Neural crest cell (in vitro differentiated cells): ENCODE measurements at regions not wholly inside any gene's neighbourhood (a gene's known extent, or its start where the extent isn't known, plus 50 kb on each side); places are given as distances from the start of the nearest gene placed in this dataset.

ENCODE experiments used
- DNase-seq: peaks from one replicate; pipeline ENCODE4 v3.0.0; 2021; ENCODE audit warnings: low read depth, mixed read lengths, low spot score
- H3K27ac Mint-ChIP-seq: one replicate; pipeline ENCODE4 v1.8.0; 2021; ENCODE audit warnings: mild to moderate bottlenecking, mixed read lengths; ENCODE audit not compliant: unreplicated experiment
- H3K27me3 Mint-ChIP-seq: 2 replicates; pipeline ENCODE4 v1.8.0; 2021; ENCODE audit warnings: low read depth, mild to moderate bottlenecking, mixed read lengths
- H3K36me3 Mint-ChIP-seq: 2 replicates; pipeline ENCODE4 v1.8.0; 2021; ENCODE audit warnings: low read depth, mild to moderate bottlenecking, mixed read lengths
- H3K4me1 Mint-ChIP-seq: 2 replicates; pipeline ENCODE4 v1.8.0; 2021; ENCODE audit warnings: mixed read lengths
- H3K4me3 Mint-ChIP-seq: one replicate; pipeline ENCODE4 v1.8.0; 2021; ENCODE audit warnings: mild to moderate bottlenecking, mixed read lengths
- H3K9me3 Mint-ChIP-seq: 2 replicates; pipeline ENCODE4 v1.8.0; 2021; ENCODE audit warnings: mixed read lengths
- CTCF ChIP-seq: fragments of 200-600 bp; sonication (generic); conservative IDR thresholded peaks from 2 replicates; pipeline ENCODE4 v1.5.0; 2021; ENCODE audit warnings: antibody characterized with exemption, mild to moderate bottlenecking

- Mint-ChIP-seq H3K9me3 (no peaks in the 10 kb centered on the region), H3K27me3 (no peaks in the 10 kb centered on the region), H3K4me1 (peaks cover 22% of the 10 kb centered on the region), H3K27ac (no peak overlapping the region), H3K36me3 (no peaks in the 10 kb centered on the region), H3K4me3 (no peak overlapping the region)
- TF ChIP-seq CTCF, result no peak
- DNase-seq, result no peak
Observed at GRCh38 chr2:42852798-42853197, 60.4 kb upstream of the HAAO start.

GRCh38 chr2:42851740-42852250 lies 59.4 kb upstream of the HAAO start:
- DNase-seq, result no peak
- Mint-ChIP-seq H3K27me3 (no peaks in the 10 kb centered on the region), H3K4me3 (no peak overlapping the region), H3K27ac (no peak overlapping the region), H3K9me3 (no peaks in the 10 kb centered on the region), H3K36me3 (no peaks in the 10 kb centered on the region), H3K4me1 (peaks cover 18% of the 10 kb centered on the region)
- TF ChIP-seq CTCF, result no peak

GRCh38 chr2:42851186-42851585 lies 58.8 kb upstream of the HAAO start:
- no peak for DNase-seq

DNA sequence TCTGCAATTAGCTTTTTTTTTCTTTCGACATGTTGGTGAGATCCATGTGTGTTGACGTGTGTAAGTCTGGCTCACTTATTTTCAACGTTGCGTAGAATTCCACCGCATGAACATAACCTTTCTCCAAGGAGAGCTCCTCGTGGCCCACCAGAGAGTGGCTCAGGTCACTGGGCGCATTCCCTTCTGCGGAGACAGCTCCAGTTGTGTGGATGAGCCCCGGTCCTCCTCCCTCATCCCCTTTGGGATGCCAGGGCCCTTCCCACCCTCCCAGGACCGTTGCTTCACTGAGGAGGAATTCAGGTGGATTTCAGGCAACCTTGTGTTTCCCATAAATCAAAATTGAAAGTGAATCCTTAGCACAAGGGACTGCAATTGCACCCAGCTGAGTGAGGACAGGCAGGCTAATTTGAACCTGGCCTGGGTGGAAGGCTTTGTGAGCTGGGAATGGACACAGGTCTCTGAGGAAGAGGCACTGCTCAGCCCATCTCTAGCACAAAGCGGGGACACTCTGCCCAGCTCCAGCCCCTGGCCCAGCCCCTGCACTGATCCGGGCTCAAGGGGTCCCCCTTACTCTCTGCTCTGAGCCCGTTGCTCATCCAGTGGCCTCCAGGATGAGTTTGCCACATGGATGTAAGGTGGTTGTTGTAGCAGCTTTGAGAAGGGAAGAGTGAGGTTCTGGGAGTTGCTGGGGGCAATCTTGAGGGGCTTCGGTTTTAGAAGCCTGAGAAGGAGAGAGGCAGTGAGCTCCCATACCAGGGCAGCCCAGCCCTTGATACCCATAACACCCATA lies 57.8 kb upstream of the HAAO start:
- Mint-ChIP-seq H3K27me3 (no peaks in the 10 kb centered on the region), H3K4me1 (peaks cover 24% of the 10 kb centered on the region), H3K27ac (no peak overlapping the region), H3K36me3 (no peaks in the 10 kb centered on the region), H3K4me3 (no peak overlapping the region), H3K9me3 (no peaks in the 10 kb centered on the region)
- TF ChIP-seq CTCF, result no peak
- no peak for DNase-seq

More at GRCh38 chr2:42851186-42851585, 58.8 kb upstream of the HAAO start:
- no peaks in the 10 kb centered on the region for H3K9me3 Mint-ChIP-seq
- peaks cover 18% of the 10 kb centered on the region for H3K4me1 Mint-ChIP-seq
- H3K4me3 Mint-ChIP-seq, result no peak overlapping the region
- no peak overlapping the region for H3K27ac Mint-ChIP-seq
- no peaks in the 10 kb centered on the region for H3K27me3 Mint-ChIP-seq
- no peaks in the 10 kb centered on the region for H3K36me3 Mint-ChIP-seq
- TF ChIP-seq CTCF, result no peak

DNA sequence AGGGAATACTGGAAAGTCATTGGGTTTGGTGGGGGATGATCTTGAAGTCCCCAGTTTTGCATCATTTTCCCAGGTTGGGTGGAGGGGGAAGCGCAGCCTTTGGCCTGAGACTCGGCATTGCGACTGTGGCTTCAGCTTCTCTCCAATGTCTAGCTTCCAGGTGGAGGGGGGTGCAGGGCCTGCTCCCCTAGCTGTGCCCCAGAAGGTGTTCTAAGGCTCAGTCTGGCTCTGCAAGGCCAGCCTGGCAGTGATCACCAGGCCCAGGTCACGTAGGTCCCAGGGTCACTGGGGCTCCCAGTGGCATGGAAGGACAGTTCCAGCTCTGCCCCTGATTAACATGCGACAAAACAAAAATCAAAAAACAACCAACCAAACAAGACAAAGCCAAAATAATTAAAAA lies 56.9 kb upstream of the HAAO start:
- Mint-ChIP-seq H3K27me3 (no peaks in the 10 kb centered on the region), H3K9me3 (no peaks in the 10 kb centered on the region), H3K4me3 (no peak overlapping the region), H3K27ac (no peak overlapping the region), H3K4me1 (peaks cover 26% of the 10 kb centered on the region), H3K36me3 (no peaks in the 10 kb centered on the region)
- DNase-seq, result no peak
- no peak for TF ChIP-seq CTCF
